GM23248 (cell line): ENCODE measurements at regions not wholly inside any gene's neighbourhood (a gene's known extent, or its start where the extent isn't known, plus 50 kb on each side); places are given as distances from the start of the nearest gene placed in this dataset.

Experiments
- DNase-seq: peaks from one replicate; pipeline ENCODE4 v3.0.0-alpha.2; 2015
- H2AFZ ChIP-seq: fragments of 200-600 bp; sonication (generic); 2 replicates; pipeline ENCODE4 v1.6.1; 2016; ENCODE audit warnings: antibody characterized with exemption
- H3F3A ChIP-seq: fragments of 200-600 bp; sonication (generic); 2 replicates; pipeline ENCODE4 v1.6.1; 2016; ENCODE audit warnings: mild to moderate bottlenecking, antibody characterized with exemption, mixed run types; ENCODE audit not compliant: insufficient read depth
- H3K27ac ChIP-seq: fragments of 200-600 bp; sonication (generic); 2 replicates; pipeline ENCODE4 v1.5.1; 2016; ENCODE audit warnings: mild to moderate bottlenecking
- H3K27me3 ChIP-seq: fragments of 200-600 bp; sonication (generic); replicated peaks from 2 replicates; pipeline ENCODE4 v1.6.1; 2016; ENCODE audit warnings: mild to moderate bottlenecking; ENCODE audit not compliant: insufficient read depth
- H3K36me3 ChIP-seq: fragments of 200-600 bp; sonication (generic); 2 replicates; pipeline ENCODE4 v1.6.1; 2016; ENCODE audit warnings: low read depth, mild to moderate bottlenecking
- H3K4me1 ChIP-seq: fragments of 200-600 bp; sonication (generic); 2 replicates; pipeline ENCODE4 v1.6.1; 2016; ENCODE audit warnings: mild to moderate bottlenecking; ENCODE audit not compliant: insufficient read depth
- H3K4me2 ChIP-seq: fragments of 200-600 bp; sonication (generic); one replicate; pipeline ENCODE4 v1.6.1; 2016; ENCODE audit warnings: mild to moderate bottlenecking; ENCODE audit not compliant: unreplicated experiment
- H3K4me3 ChIP-seq: fragments of 200-600 bp; sonication (generic); 2 replicates; pipeline ENCODE4 v1.5.1; 2016; ENCODE audit warnings: mild to moderate bottlenecking
- H3K79me2 ChIP-seq: fragments of 200-600 bp; sonication (generic); 2 replicates; pipeline ENCODE4 v1.6.1; 2016; ENCODE audit warnings: mild to moderate bottlenecking; ENCODE audit not compliant: insufficient read depth
- H3K9ac ChIP-seq: fragments of 200-600 bp; sonication (generic); 2 replicates; pipeline ENCODE4 v1.6.1; 2016; ENCODE audit warnings: mild to moderate bottlenecking
- H3K9me2 ChIP-seq: fragments of 200-600 bp; sonication (generic); 2 replicates; pipeline ENCODE4 v1.6.1; 2016; ENCODE audit warnings: mixed run types, mild to moderate bottlenecking, moderate library complexity; ENCODE audit not compliant: insufficient read depth
- H3K9me3 ChIP-seq: fragments of 200-600 bp; sonication (generic); one replicate; pipeline ENCODE4 v1.6.1; 2017; ENCODE audit warnings: low read depth
- H4K20me1 ChIP-seq: fragments of 200-600 bp; sonication (generic); 2 replicates; pipeline ENCODE4 v1.6.0; 2016; ENCODE audit not compliant: insufficient read depth
- EZH2 ChIP-seq: fragments of 200-600 bp; sonication (generic); IDR thresholded peaks from 2 replicates; pipeline ENCODE4 v1.6.1; 2018; ENCODE audit warnings: antibody characterized with exemption, mild to moderate bottlenecking; ENCODE audit not compliant: insufficient read depth, poor library complexity, severe bottlenecking
- EZH2phosphoT487 ChIP-seq: fragments of 200-600 bp; sonication (generic); IDR thresholded peaks from 2 replicates; pipeline ENCODE4 v1.6.1; 2018; ENCODE audit warnings: antibody characterized with exemption, moderate library complexity, mild to moderate bottlenecking, low read depth; ENCODE audit not compliant: insufficient read depth
- WGBS, 2 experiments: methylation state at CpG; one replicate each; pipeline ENCODE4 v1.1.6; 2015 to 2017; ENCODE audit warnings: low lambda C conversion rate in 2 of 2, low coverage in 1 of 2; ENCODE audit errors: missing lambda C conversion rate in 2 of 2; 5-methylcytosine and 5-hydroxymethylcytosine counted together
- in situ Hi-C: fragments of 300-500 bp; cut with MboI; formaldehyde crosslinking; loops from 2 replicates; pipeline ENCODE4 v1.15.0; 2020

- no peak for DNase-seq
- H3K4me3 ChIP-seq: no peak overlapping the region
- no peaks in the 10 kb centered on the region for H3K79me2 ChIP-seq
- H3K9me2 ChIP-seq: no peaks in the 10 kb centered on the region
- H3K9me3 ChIP-seq: no peaks in the 10 kb centered on the region
- H3K4me2 ChIP-seq: no peak overlapping the region
- H3K36me3 ChIP-seq: no peaks in the 10 kb centered on the region
- no peak overlapping the region for H2AFZ ChIP-seq
- TF ChIP-seq EZH2phosphoT487 (no peak), EZH2 (no peak)
- H3K9ac ChIP-seq: no peak overlapping the region
- H3K27me3 ChIP-seq: no peaks in the 10 kb centered on the region
- no peaks in the 10 kb centered on the region for H3K4me1 ChIP-seq
- in situ Hi-C loops: no loop called here
- H3K27ac ChIP-seq: no peak overlapping the region
- no peaks in the 10 kb centered on the region for H3F3A ChIP-seq
- no peaks in the 10 kb centered on the region for H4K20me1 ChIP-seq
Observed at GRCh38 chr2:163515836-163516235, 220.0 kb downstream of the FIGN start.

GRCh38 chr2:163505281-163505680 lies 230.5 kb downstream of the FIGN start:
- Histone ChIP-seq H3K9me3 (no peaks in the 10 kb centered on the region), H3K4me3 (no peak overlapping the region), H3F3A (no peaks in the 10 kb centered on the region), H3K27me3 (no peaks in the 10 kb centered on the region), H3K4me1 (no peaks in the 10 kb centered on the region), H3K4me2 (no peak overlapping the region), H4K20me1 (no peaks in the 10 kb centered on the region), H3K9me2 (no peaks in the 10 kb centered on the region), H3K79me2 (no peaks in the 10 kb centered on the region), H3K36me3 (no peaks in the 10 kb centered on the region), H2AFZ (no peak overlapping the region), H3K27ac (no peak overlapping the region), H3K9ac (no peak overlapping the region)
- 73 to 86% methylated on average over 3 of the region's 3 CpGs for WGBS, 2 experiments
- in situ Hi-C loops: no loop called here
- no peak for DNase-seq
- TF ChIP-seq EZH2phosphoT487: no peak

GRCh38 chr2:163493359-163494298 lies 242.2 kb downstream of the FIGN start:
- Histone ChIP-seq H3K4me1 (no peaks in the 10 kb centered on the region), H3K4me2 (no peak overlapping the region), H3K36me3 (no peaks in the 10 kb centered on the region), H3K27me3 (no peaks in the 10 kb centered on the region), H3K9me3 (no peaks in the 10 kb centered on the region), H3K9ac (no peak overlapping the region), H4K20me1 (no peaks in the 10 kb centered on the region), H3K27ac (no peak overlapping the region), H2AFZ (no peak overlapping the region), H3K9me2 (peaks cover 2% of the 10 kb centered on the region; the same call in 1 of the 2 replicates), H3K79me2 (no peaks in the 10 kb centered on the region), H3K4me3 (no peak overlapping the region), H3F3A (no peaks in the 10 kb centered on the region)
- no peak for DNase-seq
- in situ Hi-C loops: no loop called here
- TF ChIP-seq EZH2 (no peak), EZH2phosphoT487 (no peak)
- WGBS, 2 experiments: 21 to 22% methylated on average over 13 of the region's 13 CpGs

- Histone ChIP-seq H3K9ac (no peak overlapping the region), H3K27me3 (no peaks in the 10 kb centered on the region), H3K79me2 (no peaks in the 10 kb centered on the region), H3K9me3 (no peaks in the 10 kb centered on the region), H3F3A (no peaks in the 10 kb centered on the region), H2AFZ (no peak overlapping the region), H3K4me2 (no peak overlapping the region), H3K27ac (no peak overlapping the region), H4K20me1 (no peaks in the 10 kb centered on the region), H3K4me3 (no peak overlapping the region), H3K9me2 (peaks cover 2% of the 10 kb centered on the region; the same call in 1 of the 2 replicates), H3K36me3 (no peaks in the 10 kb centered on the region), H3K4me1 (no peaks in the 10 kb centered on the region)
- no peak for DNase-seq
- WGBS, 2 experiments: 70 to 76% methylated on average over 2 of the region's 2 CpGs
- TF ChIP-seq EZH2phosphoT487 (no peak), EZH2 (no peak)
- in situ Hi-C loops: no loop called here
Observed at GRCh38 chr2:163491850-163492249, 244.0 kb downstream of the FIGN start.

- H3K27ac ChIP-seq: no peak overlapping the region
- H3K27me3 ChIP-seq: no peaks in the 10 kb centered on the region
- no peak overlapping the region for H3K9ac ChIP-seq
- H3K4me3 ChIP-seq: no peak overlapping the region
- peaks cover 2% of the 10 kb centered on the region; the same call in 1 of the 2 replicates for H3K9me2 ChIP-seq
- in situ Hi-C loops: no loop called here
- H3K4me2 ChIP-seq: no peak overlapping the region
- no peaks in the 10 kb centered on the region for H3K4me1 ChIP-seq
- no peaks in the 10 kb centered on the region for H3K79me2 ChIP-seq
- 31 to 36% methylated on average over 3 of the region's 3 CpGs for WGBS, 2 experiments
- H3F3A ChIP-seq: no peaks in the 10 kb centered on the region
- no peaks in the 10 kb centered on the region for H4K20me1 ChIP-seq
- H3K9me3 ChIP-seq: no peaks in the 10 kb centered on the region
- no peaks in the 10 kb centered on the region for H3K36me3 ChIP-seq
- H2AFZ ChIP-seq: no peak overlapping the region
- TF ChIP-seq EZH2 (no peak), EZH2phosphoT487 (no peak)
- DNase-seq: no peak
Observed at GRCh38 chr2:163490281-163490680, 245.5 kb downstream of the FIGN start.
